ENCODE measurements at regions not wholly inside any gene's neighbourhood (a gene's known extent, or its start where the extent isn't known, plus 50 kb on each side); places are given as distances from the start of the nearest gene placed in this dataset.

DNA sequence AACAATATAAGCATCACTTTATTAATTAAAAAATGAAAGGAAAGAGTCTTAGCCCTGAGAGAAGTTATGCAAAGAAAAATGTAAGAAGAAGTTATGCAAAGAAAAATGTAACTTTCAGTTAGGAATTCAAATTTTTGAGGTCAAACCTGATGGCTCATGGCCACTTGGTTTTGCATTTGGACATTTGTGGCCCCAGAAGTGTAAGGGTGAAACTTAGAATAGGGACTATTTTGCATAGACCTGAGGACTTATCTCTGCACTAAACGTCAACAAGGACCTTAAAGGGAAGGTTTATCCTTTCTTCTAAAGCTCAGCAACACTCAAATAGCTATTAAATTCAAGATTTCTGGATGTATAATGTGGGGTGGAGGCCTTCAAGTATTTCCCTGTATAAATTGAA is 724.5 kb upstream of the POT1 start:
- no peak for DNase-seq

DNA sequence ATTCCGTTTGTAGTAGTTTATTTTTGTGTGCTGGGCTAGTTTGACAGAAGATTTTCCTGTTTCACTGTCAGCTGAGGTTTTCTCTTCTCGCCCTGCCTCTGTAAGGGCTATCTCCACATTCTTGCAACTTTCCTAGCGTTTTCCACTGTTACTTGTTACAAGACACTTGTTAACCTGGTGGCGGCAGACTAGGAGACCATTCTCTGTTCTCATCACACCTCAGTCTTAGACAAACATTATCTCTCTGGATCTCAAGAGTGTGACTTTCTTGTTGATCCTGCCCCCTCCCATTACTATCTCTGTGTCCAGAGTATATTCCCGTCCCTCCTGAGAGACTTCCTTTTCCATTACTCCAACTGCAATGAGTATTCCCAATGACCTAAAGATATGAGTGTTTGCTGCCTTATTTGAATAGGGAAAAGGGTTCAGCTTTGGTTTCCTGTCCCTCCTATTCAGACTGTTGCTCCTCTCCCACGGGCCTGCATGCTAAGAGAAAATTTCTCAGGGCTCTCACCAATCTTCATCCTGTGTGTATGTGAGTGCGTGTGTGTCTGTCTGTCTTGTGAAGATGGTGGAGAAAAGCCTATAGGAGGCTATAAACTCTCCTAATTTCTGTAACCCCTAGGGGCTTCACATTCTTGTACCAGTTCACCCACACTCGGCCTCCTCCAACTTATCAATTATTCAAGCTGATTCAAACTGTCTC is 722.4 kb upstream of the POT1 start:
- no peak for DNase-seq

DNA sequence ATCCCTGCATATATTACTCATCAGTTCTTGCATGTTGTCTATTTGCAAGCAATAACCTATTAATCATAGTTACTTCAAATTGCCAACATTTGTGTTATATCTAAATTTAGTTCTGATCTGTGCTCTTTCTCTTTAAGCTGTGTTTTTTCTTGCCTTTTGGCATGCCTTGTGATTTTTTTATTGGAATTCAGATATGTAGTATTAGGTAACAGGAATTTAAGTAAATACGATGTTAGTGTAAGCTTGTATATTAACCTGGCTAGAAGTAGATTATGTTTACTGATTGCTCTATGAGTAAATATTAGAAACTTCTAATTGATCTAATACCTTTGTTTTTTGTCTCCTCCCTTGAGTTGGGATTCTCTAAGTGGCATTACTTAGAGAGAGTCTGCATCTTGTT is 718.9 kb upstream of the POT1 start:
- DNase-seq = no peak

DNA sequence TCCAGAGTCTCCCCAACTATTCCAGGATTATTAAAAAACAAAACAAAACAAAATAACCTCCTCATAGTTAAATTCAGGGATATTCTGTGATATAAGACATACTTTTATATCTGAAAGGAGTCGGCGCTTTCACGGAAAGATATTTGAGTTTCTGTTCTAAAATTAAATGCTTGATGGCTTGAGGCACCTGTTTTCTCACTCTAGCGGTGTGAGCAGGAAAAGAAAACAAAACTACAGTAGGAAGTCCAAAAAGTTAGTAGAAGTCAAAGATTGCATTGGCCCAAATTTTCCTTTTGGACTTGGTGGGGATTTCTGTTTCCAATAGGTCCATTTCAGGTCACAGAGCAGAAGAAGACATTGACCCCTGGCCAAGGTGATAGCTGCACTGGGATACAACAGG is 716.1 kb upstream of the POT1 start:
- DNase-seq = no peak

DNA sequence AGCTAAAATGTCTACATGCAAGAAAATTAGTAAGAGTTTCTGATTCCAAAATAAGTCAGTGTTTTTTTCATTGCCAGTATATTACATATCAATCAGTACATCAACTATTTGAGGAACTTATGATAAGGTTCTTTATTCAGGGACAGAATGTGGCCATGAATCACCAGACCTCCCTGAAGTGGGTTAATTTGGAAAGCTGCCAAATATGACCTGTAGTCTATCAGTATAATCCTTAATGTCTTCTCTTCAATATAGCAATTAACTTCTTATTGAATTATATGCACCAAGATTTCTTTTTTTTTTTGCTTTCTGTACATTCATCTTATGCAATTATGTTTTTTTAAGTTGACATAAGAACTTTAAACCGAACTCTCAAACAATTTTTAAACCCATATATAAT is 714.5 kb upstream of the POT1 start:
- no peak for DNase-seq

DNA sequence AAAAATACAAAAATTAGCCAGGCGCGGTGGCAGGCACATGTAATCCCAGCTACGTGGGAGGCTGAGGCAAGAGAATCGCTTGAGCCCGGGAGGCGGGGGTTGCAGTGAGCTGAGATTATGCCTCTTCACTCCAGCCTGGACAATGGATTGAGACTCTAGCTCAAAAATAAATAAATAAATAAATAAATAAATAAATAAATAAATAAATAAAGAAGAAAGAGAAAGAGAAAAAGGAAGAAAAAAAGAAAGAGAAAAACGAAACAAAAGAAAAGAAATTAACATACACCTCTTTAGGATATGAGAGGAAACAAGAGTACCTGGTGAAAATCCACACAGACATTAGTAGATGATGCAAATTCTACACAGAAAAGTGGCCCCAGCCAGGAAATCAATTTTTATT is 713.7 kb upstream of the POT1 start:
- DNase-seq = no peak

DNA sequence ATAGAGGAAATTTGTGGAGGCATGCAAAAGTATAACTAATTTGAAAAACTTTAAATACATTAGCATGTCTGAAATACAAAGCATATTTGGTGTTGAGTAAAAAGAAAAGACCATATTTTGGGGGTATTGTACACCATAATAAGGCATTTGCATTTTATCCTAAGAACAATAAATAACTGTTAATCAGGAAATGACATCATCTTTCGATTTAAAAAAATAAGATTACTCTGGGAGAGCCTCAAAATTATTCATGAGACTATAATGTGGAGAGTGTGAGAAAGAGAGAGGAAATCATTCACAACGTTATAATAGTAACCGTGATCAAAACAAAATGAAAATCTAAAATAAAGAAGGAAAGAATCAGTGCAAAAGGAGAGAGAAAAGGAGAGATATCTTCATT is 712.3 kb upstream of the POT1 start:
- no peak for DNase-seq

DNA sequence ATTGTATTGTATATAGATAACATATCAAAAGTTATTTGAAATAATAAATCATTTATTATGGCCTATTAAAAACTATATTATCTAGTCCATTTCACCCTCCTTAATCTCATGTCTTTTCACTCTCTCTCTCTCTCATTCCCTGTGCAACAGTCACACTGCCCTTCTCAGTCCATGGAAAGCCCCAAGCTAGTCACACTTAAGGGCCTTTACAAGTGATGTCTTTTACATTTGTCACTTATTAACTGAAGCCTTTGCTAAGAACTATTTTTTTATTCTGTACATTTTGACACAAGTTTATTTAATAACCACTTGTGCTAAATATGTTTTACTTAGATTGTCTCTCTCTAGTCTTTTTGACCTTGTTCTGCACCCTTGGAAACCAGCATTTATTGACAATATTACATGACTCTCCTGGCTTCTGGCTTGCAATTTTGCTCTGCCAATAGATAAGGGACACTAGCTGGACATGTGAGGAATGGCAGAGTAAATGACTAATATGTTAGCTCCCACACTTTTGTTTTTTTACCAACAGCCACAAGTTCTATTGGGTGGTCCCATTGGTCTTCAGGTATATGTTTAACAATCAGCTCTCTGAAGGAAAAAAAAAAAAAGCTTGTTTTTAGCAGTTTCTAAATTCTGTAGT is 706.8 kb upstream of the POT1 start:
- no peak for DNase-seq

DNA sequence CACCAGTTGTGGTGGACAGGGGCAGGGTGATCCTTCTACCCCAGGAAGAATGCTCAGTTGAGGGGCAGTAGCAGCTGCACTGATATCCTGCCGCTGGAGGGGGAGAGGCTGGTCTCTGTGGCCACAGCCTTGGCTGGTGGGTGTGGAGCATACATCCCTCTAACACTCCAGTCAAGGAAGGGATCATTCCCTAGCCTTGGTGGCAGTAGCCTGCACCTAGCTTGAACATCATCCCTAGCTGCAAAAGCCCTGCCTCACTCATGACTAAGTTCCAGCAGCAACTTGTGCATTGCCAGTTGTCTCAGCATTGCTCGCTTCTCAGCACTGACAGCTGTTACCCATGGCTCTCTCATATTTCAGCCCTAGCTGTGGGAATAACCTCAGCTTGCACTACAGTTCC is 688.9 kb upstream of the POT1 start:
- no peak for DNase-seq

DNA sequence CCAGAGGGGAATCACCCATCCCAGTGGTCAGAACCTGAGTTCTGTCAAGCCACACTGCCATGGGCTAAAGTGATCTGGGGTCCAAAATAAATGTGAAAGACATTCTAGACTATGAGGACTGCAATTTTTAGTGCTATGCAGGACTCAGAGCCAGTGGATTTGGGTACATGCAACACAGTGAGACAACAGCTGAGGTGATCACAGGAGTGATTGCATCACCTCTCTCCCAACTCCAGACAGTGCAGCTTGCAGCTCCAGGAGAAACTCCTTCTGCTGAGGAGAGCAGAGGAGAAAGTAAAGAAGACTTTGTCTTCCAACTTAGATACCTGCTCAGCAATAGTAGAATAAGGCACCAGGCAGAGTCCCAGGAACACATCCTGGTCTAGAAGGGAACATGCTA is 682.0 kb upstream of the POT1 start:
- DNase-seq = no peak

DNA sequence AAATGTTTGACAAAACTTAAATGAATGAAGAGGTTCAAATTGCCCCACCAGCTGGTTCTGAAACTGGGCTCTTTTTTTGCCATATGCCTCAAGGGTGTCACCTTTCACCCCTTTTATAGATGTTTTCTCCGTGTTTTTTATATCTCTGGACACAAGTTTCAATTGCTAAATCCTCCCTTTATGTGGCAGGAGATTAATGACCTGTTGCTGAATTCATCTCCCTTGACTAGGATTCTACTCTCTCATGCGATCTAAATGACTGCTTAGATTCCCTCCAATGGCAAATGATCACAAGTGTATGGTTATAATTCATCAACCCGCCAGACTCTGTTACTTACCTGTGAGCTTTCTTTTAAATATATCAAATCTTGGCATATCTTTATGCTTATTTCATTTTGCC is 677.0 kb upstream of the POT1 start:
- no peak for DNase-seq

DNA sequence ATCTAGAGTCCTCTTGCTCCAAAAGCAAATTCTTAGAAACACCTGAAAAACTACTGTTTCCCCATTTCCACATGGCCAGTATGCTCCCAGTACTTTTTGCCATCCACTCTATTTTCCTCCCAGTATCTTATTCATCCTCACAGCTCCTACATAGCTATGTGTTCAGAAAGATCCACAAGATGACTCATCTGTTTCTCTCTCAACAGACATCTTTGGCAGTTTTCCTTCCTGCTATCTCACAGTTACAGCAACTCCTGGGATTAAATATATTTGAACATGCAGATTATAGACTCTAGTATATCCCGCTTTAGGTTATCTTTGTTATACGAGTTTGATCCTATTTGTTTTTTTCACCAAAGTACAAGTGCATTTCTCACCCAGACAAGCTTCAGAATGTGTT is 675.6 kb upstream of the POT1 start:
- no peak for DNase-seq

DNA sequence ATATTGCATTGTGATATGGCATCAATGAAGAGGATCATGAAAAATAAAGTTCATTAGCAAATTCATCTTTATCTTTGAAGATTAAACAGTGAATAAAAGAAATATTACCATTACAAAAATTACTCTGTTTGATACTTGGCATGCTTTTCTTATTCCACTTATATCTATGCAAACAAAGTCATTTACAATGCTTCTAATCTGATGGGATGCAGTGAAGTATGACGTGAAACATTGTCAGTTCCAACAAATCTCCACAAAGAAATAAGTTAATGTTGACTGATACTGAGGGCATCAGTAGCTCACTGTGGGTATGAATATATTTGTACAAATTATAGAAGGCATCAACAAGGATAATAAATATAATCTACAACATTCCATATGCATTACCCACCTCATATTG is 672.8 kb upstream of the POT1 start:
- no peak for DNase-seq

DNA sequence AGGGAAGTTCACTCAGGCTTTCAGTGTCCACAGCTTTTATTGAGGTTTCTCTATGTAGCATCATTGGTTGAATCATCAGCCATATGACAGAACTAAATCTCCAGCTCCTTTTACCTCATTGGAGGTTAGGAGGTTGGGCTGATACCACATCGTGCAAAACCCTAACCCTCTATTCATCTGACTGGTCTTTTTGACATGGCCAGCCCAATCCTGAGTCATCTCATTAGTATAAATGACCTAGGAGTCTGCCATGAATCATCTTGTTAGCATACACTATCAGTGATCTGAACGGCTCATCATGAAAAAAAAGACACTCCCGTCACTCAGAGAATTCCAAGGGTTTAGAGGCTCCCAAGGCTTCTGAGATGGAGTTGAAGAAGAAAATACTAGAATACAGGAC is 669.8 kb upstream of the POT1 start:
- DNase-seq = no peak

DNA sequence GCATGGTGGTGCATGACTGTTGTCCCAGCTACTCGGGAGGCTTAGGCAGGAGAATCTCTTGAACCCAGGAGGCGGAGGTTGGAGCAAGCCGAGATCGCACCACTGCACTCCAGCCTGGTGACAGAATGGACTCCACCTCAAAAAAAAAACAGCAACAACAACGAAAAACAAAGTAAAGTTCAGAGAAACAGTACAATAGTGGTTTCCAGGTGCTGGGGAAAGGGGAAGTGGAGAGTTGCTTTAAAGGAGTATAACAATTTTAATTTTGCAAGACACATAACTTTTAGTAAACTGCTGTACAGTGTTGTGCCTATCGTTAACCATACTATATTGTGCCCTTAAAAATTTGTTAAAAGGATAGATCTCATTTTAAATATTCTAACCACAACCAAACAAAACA is 662.7 kb upstream of the POT1 start:
- DNase-seq = no peak

DNA sequence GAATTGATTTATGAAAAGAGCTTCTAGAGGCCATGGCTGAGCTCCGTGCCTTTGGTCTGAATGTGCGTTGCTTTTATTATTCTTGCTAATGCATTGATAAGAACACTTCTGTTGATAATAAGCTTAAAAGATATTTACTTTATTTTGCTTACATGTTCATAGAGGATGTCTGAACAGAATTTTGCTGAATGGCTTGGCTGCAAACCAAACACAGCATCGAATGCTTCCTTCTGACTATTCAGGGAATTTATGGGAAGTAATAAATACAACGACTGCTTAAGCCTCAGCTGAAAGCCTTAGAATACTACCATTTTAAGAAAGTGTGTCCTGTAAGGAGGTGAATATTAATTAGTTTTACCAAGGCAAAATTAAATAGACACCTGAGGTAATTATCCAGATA is 643.5 kb upstream of the POT1 start:
- no peak for DNase-seq

DNA sequence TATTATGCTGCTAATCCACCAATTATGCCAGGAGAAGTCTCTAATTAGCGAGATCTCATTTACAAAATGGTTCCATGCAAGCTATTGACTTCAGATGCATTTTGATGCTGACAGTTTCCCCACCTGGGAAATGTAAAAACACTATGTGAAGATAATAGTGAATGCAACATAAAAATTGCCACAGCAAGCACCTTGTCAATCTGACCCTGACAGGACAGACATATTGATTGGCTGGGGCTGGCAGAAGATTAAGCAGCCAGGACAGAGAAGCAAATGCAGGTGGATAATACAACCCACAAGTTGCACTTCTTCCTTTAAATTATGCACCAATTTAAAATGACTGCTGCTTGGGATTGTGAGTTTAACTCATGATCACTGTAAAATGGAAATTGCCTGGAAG is 642.8 kb upstream of the POT1 start:
- DNase-seq = no peak

DNA sequence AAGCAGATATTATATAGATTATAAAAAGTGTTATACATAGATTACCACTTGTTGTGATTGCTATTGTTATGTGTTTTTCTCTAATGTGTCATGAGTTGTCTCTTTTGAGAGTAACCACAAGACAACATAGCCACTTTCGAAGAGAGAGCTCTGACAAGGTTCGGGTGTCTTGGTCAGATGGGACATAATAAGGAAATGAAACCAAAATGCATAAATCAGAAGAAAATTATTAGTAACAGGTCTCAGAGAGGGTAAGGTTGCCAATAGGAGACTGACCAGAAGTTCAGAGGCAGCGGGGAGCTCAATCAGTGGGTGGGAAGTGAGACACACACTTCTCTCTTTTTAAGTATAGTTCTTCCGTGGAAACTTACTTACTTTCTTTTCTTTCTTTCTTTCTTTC is 639.2 kb upstream of the POT1 start:
- no peak for DNase-seq

DNA sequence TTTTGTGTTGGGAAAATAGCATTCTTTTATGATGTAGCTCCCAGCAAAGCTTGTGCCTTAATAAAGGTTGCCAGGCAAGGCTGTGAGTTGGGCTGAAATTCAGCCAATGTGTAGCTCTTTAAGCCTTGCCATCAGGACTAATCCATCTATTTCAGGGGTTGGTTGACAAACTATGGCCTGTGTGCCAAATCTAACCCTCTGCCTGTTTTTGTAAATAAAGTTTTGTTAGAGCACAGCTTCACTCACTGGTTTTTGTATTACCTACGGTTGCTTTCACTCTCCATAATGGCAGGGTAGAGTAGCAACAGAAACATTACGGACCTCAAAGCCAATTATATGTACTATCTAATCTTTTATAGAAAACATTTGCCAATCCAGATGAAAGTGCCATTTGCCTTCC is 638.1 kb upstream of the POT1 start:
- DNase-seq = no peak

DNA sequence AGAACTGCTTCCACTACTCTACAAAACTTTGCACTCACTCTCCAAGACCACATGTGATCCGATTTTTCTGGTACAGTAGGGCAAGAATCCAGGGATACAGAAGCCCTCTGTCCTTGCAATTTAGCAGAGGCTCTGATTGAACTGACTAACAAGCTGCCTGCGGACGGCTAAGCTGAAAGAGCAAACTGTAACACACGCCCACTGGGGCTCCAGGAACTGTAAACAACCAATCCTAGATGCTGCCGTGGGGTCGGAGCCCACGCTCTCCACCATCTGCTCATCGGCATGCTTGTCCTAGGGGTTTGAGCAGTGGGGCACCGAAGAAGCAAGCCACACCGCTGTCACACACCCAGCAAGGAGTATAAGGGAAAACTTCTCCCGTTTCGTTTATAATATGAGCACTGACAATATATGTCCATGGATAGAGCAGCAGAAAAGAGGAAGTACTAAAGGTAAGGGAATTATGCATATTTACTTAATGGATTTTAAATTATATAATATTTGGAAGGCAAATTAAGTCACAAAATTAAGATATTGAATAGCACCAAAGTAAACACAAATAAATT is 634.4 kb upstream of the POT1 start:
- DNase-seq = no peak

DNA sequence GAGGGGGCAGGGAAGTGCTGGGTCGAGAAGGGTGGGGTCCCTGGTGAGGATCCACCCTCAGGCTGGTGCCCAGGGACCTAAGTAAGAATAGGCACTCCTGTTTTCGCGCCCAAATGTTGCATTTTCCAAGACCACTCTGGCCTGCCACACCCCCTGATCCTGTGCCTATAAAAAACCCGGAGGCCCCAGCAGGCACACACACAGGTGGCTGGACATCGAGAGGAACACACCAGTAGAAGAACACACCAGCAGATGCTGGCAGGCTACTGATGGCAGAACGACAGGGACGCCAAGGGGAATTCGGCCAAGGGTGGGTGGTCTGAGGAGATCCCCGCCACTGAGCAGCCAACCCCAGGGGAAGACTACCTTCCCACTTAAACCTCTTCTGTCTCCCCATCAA is 633.9 kb upstream of the POT1 start:
- DNase-seq = no peak

DNA sequence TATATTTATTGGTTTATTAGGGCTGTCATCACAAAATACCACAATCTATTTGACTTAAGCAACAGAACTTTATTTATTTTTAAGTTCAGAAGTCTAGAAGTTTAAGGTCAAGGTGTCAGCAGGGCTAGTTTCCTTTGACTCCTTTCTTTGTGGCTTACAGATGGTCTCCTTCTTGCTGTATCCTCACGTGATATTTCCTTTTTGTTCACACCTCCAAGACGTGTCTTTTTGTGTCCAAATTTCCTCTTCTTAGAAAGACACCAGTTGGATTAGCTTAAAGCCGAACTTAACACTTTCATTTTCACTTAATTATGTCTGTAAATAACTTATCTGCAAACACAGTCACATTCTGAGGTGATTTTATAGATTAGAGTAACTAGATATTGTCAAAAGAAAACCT is 631.4 kb upstream of the POT1 start:
- DNase-seq = no peak

DNA sequence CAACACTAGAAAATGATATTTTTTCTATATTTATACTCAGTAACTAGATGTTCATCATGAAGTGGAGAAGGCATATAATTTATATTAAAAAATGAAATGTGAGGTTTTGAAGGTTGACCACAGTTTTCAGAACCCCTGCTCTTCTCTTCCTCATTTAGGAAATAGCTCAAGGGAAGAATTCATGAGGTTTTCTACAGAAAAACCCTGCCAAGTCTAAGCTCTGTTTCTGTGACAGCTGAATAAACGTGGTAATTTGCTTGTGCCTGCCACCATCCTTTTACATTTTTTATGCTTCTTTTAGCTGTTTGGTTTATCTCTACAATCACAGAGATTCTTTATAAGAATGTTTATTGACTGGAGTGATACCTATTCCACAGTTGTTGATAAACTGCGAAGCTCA is 630.3 kb upstream of the POT1 start:
- no peak for DNase-seq

DNA sequence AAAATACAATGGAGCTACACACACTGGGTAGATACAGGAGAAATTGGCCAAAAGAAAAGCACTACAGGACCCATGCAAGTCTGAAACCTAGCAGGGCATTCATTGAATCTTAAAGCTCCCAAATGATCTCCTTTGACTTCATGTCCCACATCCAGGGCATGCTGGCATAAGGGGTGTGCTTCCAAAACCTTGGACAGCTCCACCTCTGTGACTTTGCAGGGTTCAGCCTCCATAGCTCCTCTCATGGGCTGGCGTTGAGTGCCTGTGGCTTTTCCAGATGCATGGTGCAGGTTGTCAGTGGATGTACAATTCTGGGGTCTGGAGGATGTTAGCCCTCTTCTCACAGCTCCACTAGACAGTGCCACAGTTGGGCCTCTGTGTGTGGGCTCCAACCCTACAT is 626.3 kb upstream of the POT1 start:
- DNase-seq = no peak

DNA sequence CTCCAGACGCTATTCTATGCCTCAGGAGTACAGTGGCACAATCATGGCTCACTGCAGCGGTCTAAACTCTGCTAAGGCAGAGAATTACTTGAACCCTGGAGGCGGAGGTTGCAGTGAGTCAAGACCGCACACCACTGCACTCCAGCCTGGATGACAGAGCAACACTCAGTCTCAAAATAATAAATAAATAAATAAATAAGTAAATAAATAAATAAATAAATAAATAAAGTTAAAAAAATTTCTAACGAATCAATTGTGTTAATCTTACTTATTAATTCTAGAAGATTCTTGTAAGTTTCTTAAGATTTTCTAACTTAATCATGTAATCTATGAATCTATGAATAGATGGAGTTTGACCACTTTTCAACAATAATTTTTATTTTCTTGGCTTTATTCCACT is 621.4 kb upstream of the POT1 start:
- no peak for DNase-seq

Measured in retina (tissue), 1 donor.